Right ventricle myocardium superior (tissue), 1 donor: ENCODE measurements at regions not wholly inside any gene's neighbourhood (a gene's known extent, or its start where the extent isn't known, plus 50 kb on each side); places are given as distances from the start of the nearest gene placed in this dataset.
A peak's percentile ranks its signal among the peaks of the same experiment; 100 is the strongest.

Experiments used
- ATAC-seq: fragments of 200-7000 bp; cut with Tn5 transposase; one replicate; pipeline ENCODE4 v1.9.1; 2020; ENCODE audit warnings: mild to moderate bottlenecking; ENCODE audit not compliant: poor library complexity
- DNase-seq: peaks from one replicate; pipeline ENCODE4 v3.0.0-alpha.2; 2020
- intact Hi-C: fragments of 100-400 bp; cut with DNase I; formaldehyde crosslinking; loops from one replicate; pipeline ENCODE4 v1.11.2; 2022
- donor health status: DM: no; HTN: yes; CAD: no; lungs with severe emphysema.

- DNase-seq (no peak), ATAC-seq (no peak)
- intact Hi-C loops = no loop called here
These were observed 368.2 kb upstream of the CADM1 start for GRCh38 chr11:115872416-115872815.

- no peak for DNase-seq
- intact Hi-C loops = no loop called here
- ATAC-seq = no peak
These were observed 367.0 kb upstream of the CADM1 start for GRCh38 chr11:115871161-115871760.

GRCh38 chr11:115869780-115870431 lies 365.7 kb upstream of the CADM1 start:
- intact Hi-C loops = no loop called here
- ATAC-seq = no peak
- DNase-seq = no peak

GRCh38 chr11:115869131-115869530 lies 364.9 kb upstream of the CADM1 start:
- DNase-seq (no peak), ATAC-seq (no peak)
- intact Hi-C loops = no loop called here

- no peak for DNase-seq
- intact Hi-C loops = no loop called here
These were observed 356.0 kb upstream of the CADM1 start for GRCh38 chr11:115860246-115860645.

GRCh38 chr11:115848611-115849010 lies 344.4 kb upstream of the CADM1 start:
- DNase-seq (no peak), ATAC-seq (no peak)
- intact Hi-C loops = no loop called here

More at GRCh38 chr11:115860246-115860645, 356.0 kb upstream of the CADM1 start:
- ATAC-seq = no peak

GRCh38 chr11:115848080-115848479 lies 343.9 kb upstream of the CADM1 start:
- DNase-seq (no peak), ATAC-seq (no peak)
- intact Hi-C loops = no loop called here

GRCh38 chr11:115845872-115846271 lies 341.7 kb upstream of the CADM1 start:
- intact Hi-C loops = no loop called here
- ATAC-seq (peak; percentile 18), DNase-seq (no peak)

GRCh38 chr11:115843685-115844084 lies 339.5 kb upstream of the CADM1 start:
- no peak for ATAC-seq
- no peak for DNase-seq
- intact Hi-C loops = no loop called here

GRCh38 chr11:115843111-115843510 lies 338.9 kb upstream of the CADM1 start:
- ATAC-seq (no peak), DNase-seq (no peak)
- intact Hi-C loops = no loop called here

- DNase-seq (no peak), ATAC-seq (no peak)
- intact Hi-C loops = no loop called here
These were observed 315.8 kb upstream of the CADM1 start for GRCh38 chr11:115820026-115820425.

GRCh38 chr11:115819014-115819413 lies 314.8 kb upstream of the CADM1 start:
- intact Hi-C loops = no loop called here
- no peak for DNase-seq

GRCh38 chr11:115817844-115818468 lies 313.7 kb upstream of the CADM1 start:
- DNase-seq = no peak
- intact Hi-C loops = no loop called here
- ATAC-seq = no peak

More at GRCh38 chr11:115819014-115819413, 314.8 kb upstream of the CADM1 start:
- ATAC-seq = no peak

GRCh38 chr11:115808351-115808940 lies 304.2 kb upstream of the CADM1 start:
- intact Hi-C loops = no loop called here
- DNase-seq (no peak), ATAC-seq (no peak)

GRCh38 chr11:115806056-115806455 lies 301.8 kb upstream of the CADM1 start:
- DNase-seq = no peak
- ATAC-seq = no peak
- intact Hi-C loops = no loop called here

GRCh38 chr11:115803073-115803740 lies 299.0 kb upstream of the CADM1 start:
- ATAC-seq (no peak), DNase-seq (no peak)
- intact Hi-C loops = no loop called here

- no peak for DNase-seq
- ATAC-seq = no peak
These were observed 298.4 kb upstream of the CADM1 start for GRCh38 chr11:115802641-115803040.

GRCh38 chr11:115792903-115793302 lies 288.7 kb upstream of the CADM1 start:
- ATAC-seq = no peak
- intact Hi-C loops = no loop called here

More at GRCh38 chr11:115802641-115803040, 298.4 kb upstream of the CADM1 start:
- intact Hi-C loops = no loop called here

GRCh38 chr11:115787302-115787701 lies 283.1 kb upstream of the CADM1 start:
- intact Hi-C loops = no loop called here
- ATAC-seq (no peak), DNase-seq (no peak)

More at GRCh38 chr11:115792903-115793302, 288.7 kb upstream of the CADM1 start:
- no peak for DNase-seq
